ENCODE measurements at regions not wholly inside any gene's neighbourhood (a gene's known extent, or its start where the extent isn't known, plus 50 kb on each side); places are given as distances from the start of the nearest gene placed in this dataset.
"Not testable (repeated sequence)": the region's sequence is repeated elsewhere in the genome, so short reads cannot be mapped to it uniquely, and the experiment has no call there.

GRCh38 chr10:28733245-28733644, 55.9 kb downstream of the BAMBI start:
- DNase-seq = no peak

DNA sequence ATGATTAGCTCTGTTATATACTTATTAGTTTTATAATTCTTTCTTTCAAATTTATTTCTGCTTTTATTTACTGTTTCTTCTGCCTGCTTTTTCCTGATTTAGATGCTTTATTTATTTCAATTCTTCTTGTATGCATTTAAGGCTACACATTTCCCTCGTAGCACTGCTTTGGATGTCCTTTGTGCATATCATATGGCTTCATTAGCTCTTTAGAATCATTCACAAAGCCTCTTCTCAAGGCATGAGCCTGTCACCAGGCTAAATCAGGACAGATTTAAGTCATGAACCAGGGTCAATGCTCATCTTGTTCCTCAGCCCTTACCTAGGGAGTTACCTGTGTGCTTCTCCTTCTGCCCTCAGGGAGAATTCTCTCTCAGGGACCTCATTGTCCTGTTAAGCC, 56.3 kb downstream of the BAMBI start:
- no peak for DNase-seq

DNA sequence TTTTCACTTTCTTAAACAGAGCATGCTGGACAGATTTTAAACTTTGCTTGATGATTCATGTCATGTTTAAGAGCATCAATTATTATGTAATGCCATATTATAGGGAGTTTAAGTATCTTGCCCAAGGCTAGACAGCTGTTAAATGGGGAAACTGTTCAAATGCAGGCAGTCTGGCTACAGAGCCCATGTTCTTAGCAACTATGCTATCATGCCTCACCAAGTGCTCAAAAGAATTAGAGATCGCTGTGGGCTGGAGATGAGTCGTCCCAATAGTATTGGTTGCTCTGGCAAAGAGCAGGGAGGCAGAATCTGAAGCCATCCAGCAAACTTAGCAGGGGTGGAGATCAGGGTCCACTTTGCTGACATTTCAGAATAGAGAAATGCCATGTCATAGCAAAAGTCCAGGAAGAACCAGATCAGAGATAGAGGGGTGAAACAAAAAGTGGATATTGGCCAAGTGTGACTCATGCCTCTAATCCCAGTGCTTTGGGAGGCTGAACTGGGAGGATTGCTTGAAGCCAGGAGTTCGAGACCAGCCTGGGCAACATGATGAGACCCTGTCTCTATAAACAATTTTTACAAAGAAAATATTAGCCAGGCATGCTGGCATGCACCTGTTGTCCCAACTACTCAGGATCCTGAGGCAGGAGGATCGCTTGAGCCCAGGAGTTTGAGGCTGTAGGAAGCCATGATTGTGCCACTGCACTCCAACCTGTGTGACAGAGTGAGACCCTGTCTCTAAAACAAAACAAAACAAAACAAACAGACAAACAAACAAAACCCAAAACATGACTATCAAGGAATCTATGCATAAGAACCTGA, 57.8 kb downstream of the BAMBI start:
- DNase-seq = no peak

DNA sequence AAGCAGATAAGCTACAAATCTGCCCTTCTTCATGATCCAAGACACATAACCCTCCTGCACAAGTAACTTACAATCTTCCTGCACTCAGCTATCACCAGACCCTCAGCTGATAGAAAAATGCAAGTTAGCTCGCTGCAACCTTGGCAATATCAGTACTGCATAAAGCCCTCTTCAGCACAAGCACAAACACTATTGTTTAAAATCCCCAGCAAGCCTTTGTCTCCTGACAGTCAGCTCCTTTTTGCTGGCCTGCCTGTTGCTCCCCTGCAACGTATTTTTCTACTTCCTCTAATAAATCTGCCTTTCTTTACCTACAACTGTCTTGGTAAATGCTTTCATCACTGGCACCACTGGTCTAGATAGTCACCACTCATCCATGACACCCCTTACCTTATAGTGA, 59.8 kb downstream of the BAMBI start:
- no peak for DNase-seq

GRCh38 chr10:28738200-28738599, 60.9 kb downstream of the BAMBI start:
- no peak for DNase-seq

- DNase-seq = no peak
Observed at GRCh38 chr10:28743576-28743975, 66.3 kb downstream of the BAMBI start.

GRCh38 chr10:28744069-28744768, 66.9 kb downstream of the BAMBI start:
- no peak for DNase-seq

GRCh38 chr10:28754930-28755718, 77.8 kb downstream of the BAMBI start:
- DNase-seq = no peak

- DNase-seq = no peak
Observed at GRCh38 chr10:28761084-28761846, 83.9 kb downstream of the BAMBI start.

DNA sequence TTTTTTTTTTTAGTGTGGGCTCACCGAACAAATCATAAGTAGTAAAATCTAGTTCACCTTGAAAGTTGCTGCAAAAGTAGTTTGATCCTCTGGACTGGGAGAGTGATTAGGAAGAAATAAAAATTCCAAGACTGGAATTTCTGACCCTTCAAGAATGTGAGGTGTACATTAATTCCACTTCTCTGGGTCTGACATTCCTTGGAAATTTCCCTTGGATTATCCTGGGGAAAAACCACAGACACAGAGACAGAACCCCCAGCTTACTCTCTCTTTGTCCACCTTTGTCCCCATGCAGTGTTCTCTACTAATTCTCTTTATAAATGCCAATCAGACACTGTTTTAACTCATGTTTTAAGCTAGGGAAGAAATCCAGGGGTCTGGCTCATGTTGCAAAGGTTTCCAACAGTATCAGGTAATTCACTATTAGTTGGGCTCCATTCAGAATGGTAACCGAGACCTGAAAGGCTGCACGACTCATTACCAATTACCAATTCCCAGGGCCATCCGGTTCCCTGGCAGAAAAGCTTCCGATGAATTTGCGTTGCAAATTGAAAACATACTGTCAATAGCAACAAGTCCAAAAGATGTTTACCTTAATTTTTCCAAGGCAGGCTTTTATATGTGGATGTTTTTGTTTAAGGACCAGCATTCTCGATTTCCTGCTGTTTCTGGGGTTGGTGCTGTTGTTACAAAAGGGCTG, 86.3 kb downstream of the BAMBI start:
- DNase-seq = no peak

DNA sequence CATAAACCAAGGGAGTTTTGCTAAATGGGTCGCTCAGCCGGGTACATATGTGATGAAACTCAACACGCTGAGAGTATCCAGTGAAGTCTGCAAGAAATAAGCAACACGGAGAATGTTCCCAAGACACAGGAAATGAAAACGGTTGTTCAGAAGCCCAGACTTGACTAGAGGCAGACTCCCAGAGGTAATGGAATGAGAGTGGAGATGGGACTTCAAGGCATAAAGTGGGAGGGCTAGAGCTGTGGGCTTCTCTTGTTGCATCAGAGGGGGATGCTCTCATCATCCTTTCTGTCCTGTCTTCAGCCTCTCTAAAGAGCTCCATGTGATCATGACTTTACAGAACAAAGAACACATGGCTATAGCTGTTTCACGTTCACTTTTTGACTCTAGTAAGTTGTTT, 88.3 kb downstream of the BAMBI start:
- DNase-seq = no peak

DNA sequence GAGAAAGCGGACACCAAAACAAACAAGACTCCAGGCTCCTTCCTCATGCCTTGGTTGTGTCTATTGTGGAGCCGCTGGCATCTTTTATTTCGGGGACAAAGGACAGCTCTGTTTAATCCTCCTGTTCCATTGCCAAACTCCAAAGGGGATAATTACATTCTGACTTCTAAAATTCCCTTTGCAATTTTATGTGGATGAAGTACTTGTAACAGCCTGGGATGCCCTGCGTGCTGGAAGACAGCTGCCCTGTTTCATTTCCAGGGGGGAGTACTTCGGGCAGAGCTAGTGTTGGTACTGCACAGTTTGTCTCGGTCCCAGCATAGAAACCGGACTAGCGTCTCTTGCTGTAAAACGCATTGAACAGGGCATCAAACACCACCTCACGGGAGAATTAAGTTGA, 90.9 kb downstream of the BAMBI start:
- no peak for DNase-seq

DNA sequence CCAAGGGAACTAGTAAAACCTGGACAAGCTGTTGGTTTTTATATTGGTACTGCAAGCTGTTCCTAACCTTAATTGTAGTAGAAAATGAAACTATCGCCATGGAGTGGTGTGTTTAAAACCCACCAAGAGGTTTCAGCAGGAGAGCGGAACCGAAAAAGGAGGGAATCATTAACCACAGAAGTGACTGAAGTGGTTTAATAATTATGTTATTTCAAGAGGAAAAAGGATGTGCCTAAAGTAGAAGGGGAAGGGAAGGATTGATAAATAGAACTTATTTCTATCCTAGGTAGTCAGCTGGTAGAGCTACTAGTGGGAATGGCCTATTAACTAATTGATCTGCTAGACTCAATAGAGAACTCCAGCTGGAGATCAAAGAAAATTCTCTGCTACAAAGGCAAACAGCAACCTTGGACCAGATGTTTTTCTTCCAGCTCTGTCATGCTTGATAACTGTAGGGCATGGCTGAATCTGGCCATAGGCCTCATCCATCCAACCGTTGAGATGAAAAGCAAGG, 91.8 kb downstream of the BAMBI start:
- DNase-seq = no peak

- not testable (repeated sequence) for DNase-seq
Observed at GRCh38 chr10:28771580-28772090, 94.3 kb downstream of the BAMBI start.

GRCh38 chr10:28774051-28774995, 97.0 kb downstream of the BAMBI start:
- no peak for DNase-seq

DNA sequence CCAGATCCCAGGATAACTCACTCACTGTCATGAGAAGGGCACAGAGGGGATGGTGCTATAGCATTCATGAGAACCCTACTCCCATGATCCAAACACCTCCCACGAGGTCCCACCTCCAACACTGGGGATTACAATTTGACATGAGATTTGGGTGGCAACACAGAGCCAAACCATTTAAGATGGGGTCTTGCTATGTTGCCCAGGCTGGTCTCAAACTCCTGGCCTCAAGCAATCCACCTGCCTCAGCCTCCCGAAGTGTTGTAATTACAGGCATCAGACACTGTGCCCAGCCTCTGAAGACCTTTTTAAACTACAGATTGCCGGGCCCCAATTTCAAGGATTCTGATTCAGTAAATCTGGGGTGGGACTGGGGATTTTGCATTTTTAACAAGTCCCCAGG, 98.5 kb downstream of the BAMBI start:
- no peak for DNase-seq

DNA sequence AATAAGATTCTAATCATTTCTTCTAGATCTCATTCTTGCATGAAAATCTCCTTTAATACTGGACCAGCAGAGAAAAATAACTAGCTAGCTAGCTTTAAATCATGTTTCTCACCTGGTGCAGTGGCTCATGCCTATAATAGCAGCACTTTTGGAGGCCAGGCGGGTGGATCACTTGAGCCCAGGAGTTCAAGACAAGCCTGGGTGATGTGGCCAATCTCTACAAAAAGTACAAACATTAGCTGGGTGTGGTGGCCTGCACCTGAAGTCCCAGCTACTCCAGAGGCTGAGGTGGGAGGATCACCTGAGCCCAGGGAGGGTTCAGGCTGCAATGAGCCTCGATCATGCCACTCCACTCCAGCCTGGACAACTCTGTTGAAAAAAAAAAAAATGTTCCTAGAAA, 99.2 kb downstream of the BAMBI start:
- no peak for DNase-seq

- DNase-seq = no peak
Observed at GRCh38 chr10:28777911-28778310, 100.6 kb downstream of the BAMBI start.

DNA sequence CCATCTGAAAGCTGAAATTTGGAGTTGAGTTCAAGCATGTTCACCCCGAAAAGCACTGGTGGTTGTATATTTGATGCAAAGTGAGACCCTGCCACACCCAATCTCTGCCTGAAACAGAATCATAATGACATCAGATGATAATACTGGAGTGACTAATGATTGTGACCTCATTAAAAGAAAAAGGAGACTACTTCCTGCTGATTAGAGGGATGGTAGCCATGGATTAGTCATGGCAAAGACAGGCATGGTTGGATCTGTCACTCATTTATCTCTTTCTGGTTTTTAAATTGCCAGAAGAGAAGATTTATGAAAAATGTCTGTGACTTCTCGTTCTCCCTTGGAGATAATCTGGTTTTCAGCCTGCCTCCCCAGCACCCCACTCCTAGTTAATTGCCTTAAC, 101.2 kb downstream of the BAMBI start:
- no peak for DNase-seq

GRCh38 chr10:28781296-28781695, 104.0 kb downstream of the BAMBI start:
- DNase-seq = no peak

Data from inflammatory macrophage (primary cell).